Fibroblast of peridontal ligament (primary cell): ENCODE measurements at regions not wholly inside any gene's neighbourhood (a gene's known extent, or its start where the extent isn't known, plus 50 kb on each side); places are given as distances from the start of the nearest gene placed in this dataset.
"Not testable (repeated sequence)": the region's sequence is repeated elsewhere in the genome, so short reads cannot be mapped to it uniquely, and the experiment has no call there.

ENCODE experiments used
- DNase-seq: peaks from one replicate; pipeline ENCODE4 v3.0.0-alpha.2; 2010; ENCODE audit errors: extremely low read depth

GRCh38 chr18:57882465-57882864, 79.3 kb upstream of the ATP8B1 start:
- DNase-seq: no peak

DNA sequence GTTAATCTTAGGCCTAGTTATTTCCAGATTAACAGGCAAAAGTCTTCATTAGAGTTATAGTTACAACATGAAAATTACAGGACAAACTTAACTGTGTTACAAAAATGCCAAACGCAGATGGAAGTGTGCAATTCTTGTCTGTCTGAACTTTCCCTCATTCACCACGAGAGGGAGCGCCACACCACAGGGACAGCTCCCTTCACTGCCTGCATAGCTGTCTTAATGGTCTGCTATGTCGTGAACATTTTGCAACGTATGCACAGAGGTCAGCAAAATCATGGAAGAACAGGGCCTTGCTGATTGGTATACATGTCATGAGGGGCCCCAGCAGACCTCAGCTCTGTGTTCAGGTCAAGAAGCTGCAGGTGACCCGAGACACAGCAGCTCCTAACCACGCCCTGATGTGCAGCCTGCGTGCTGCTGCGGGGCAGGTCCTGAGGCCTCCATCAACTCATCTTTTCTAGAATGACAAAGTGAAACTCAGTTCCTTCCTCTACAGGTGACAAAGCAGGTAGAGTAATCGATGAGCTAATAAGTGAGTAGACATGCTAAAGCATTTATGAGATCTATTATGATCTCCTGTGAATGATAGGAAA, 78.8 kb upstream of the ATP8B1 start:
- peak; percentile 90 for DNase-seq

GRCh38 chr18:57879924-57880323, 76.8 kb upstream of the ATP8B1 start:
- not testable (repeated sequence) for DNase-seq

- DNase-seq: peak; percentile 30
Observed at GRCh38 chr18:57869221-57869620, 66.1 kb upstream of the ATP8B1 start.

- no peak for DNase-seq
Observed at GRCh38 chr18:57866355-57866754, 63.2 kb upstream of the ATP8B1 start.

DNA sequence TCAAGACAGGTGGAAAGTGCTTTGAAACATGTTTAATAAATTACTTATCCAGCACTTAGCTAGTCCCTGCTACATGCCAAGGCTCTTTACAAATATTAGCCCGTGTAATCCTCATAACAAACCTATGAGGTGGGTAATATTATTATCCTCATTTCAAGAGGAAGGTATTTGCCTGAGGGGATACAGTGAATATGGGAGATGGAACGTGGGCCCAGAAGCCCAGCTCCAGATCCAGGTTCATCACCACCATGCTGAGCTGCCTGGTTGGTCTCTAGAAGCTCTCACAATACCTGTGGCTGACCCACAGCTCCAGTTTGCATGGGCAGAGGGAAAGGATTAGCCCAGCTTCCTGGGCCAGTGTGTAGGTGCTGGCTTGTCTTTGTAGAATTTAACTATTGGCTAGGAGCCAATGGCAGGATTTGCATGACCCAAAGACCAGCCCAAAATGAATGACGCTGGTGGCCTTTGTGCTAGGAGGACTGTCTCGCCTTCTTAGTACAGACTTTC, 61.6 kb upstream of the ATP8B1 start:
- DNase-seq: no peak

DNA sequence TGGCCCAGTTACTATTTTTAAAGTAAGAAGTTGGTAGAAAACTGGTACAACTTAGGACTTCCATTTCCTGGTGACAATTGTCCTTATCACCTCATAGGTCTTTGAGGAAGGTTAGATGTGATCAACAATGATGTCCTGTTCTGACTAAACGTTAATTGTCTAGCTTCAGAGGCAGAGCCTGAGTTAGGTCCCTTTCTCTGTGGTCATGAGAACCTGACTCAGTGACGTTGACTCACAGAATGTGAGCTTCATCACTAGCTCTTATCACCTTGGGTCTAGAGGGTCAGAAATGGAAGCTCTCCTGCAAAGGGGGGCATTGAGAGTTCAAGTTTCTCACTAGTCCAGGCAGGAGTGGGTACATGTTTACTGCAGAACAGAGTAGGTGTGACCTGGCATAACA, 60.6 kb upstream of the ATP8B1 start:
- DNase-seq: no peak

DNA sequence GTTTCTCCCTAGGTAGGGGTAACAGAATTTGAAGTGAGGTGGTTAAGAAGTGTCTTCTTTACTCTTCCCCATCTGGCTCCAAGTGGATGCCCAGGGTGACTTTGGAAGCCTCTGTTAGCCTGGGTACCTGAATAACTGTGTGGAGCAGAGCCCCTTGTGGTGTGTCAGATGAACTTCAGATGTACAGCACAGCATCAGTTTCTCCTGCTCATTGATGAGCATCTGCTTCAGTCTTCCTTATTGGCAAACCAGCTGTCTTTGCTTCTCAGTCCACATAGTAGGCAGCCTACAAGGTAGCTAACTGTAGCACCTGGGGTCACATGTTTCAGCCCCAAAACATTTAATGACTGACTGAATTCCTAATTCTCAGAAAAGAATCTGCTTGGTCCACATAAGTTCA, 56.2 kb upstream of the ATP8B1 start:
- DNase-seq: peak; percentile 9

GRCh38 chr18:57856557-57857280, 53.6 kb upstream of the ATP8B1 start:
- no peak for DNase-seq

GRCh38 chr18:57856128-57856527, 53.0 kb upstream of the ATP8B1 start:
- DNase-seq: no peak

- peak; percentile 3 for DNase-seq
Observed at GRCh38 chr18:57855551-57855950, 52.4 kb upstream of the ATP8B1 start.

DNA sequence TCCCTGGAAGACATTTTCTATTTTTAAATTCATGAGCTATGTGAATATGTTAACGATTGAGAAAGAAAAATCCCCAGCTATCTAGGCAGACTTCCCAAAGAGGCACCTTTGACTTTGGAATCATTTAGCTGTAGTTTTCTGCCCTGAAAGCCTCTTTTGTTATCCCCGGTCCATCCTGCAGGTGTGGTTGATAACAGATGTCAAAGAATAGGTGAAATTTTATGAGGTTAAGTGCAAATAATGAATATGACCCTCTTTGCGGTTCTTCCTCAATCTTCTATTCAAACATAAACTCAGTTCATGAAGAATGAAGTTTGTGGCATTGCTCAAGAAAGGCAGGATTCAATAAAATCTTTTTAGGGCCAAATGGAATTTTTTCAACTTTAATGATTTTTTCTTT, 51.6 kb upstream of the ATP8B1 start:
- DNase-seq: no peak

GRCh38 chr18:57853864-57854263, 50.7 kb upstream of the ATP8B1 start:
- no peak for DNase-seq

GRCh38 chr18:57853133-57853532, 50.0 kb upstream of the ATP8B1 start:
- no peak for DNase-seq
